Ectodermal cell (in vitro differentiated cells): ENCODE measurements at regions not wholly inside any gene's neighbourhood (a gene's known extent, or its start where the extent isn't known, plus 50 kb on each side); places are given as distances from the start of the nearest gene placed in this dataset.

ENCODE experiments used
- H3K27ac ChIP-seq: 2 replicates; pipeline ENCODE4 v1.7.0; 2013; ENCODE audit warnings: mild to moderate bottlenecking, low read depth, low read length; ENCODE audit not compliant: insufficient read depth, poor library complexity, severe bottlenecking
- H3K27me3 ChIP-seq: 2 replicates; pipeline ENCODE4 v1.7.0; 2013; ENCODE audit warnings: mild to moderate bottlenecking, low read length; ENCODE audit not compliant: insufficient read depth, control insufficient read depth, poor library complexity, severe bottlenecking
- H3K36me3 ChIP-seq: one replicate; pipeline ENCODE4 v1.7.0; 2013; ENCODE audit warnings: low read length; ENCODE audit not compliant: control insufficient read depth, insufficient read depth
- H3K4me1 ChIP-seq: one replicate; pipeline ENCODE4 v1.7.0; 2013; ENCODE audit warnings: low read length; ENCODE audit not compliant: control insufficient read depth, insufficient read depth
- H3K4me3 ChIP-seq: 2 replicates; pipeline ENCODE4 v1.7.0; 2013; ENCODE audit warnings: low read depth, low read length, control low read depth; ENCODE audit not compliant: insufficient read depth
- H3K9me3 ChIP-seq: 2 replicates; pipeline ENCODE4 v1.7.0; 2013; ENCODE audit warnings: mild to moderate bottlenecking, low read length, moderate library complexity; ENCODE audit not compliant: control insufficient read depth
- WGBS, 2 experiments: methylation state at CpG; one replicate each; pipeline ENCODE4 v1.1.7; 2013; ENCODE audit warnings: missing lambda C conversion rate in 2 of 2; 5-methylcytosine and 5-hydroxymethylcytosine counted together

DNA sequence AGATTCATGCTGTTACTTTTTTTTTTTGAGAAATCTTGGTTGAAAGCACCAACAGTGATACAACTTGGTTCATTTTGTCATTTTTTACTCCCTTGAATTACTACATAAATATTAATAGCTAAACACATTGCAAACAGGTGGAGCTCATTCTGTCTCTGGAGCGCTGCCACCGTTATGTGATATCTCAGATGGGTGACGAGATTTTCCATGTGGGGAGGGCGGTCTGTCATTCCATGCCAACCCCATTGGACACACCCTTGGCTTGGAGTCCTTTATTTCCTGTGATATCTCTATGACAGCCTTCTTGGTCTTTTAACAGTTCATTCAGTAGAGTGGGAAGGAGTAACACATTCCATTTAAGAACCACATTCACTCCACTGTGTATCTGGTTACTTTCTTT is 794.8 kb downstream of the SATB2 start:
- H3K36me3 ChIP-seq, result no peaks in the 10 kb centered on the region
- H3K27me3 ChIP-seq, result no peaks in the 10 kb centered on the region
- H3K27ac ChIP-seq, result no peak overlapping the region
- H3K9me3 ChIP-seq, result no peaks in the 10 kb centered on the region
- H3K4me1 ChIP-seq, result no peaks in the 10 kb centered on the region
- WGBS, 2 experiments, result 95 to 98% methylated on average over 4 of the region's 4 CpGs
- H3K4me3 ChIP-seq, result no peak overlapping the region

DNA sequence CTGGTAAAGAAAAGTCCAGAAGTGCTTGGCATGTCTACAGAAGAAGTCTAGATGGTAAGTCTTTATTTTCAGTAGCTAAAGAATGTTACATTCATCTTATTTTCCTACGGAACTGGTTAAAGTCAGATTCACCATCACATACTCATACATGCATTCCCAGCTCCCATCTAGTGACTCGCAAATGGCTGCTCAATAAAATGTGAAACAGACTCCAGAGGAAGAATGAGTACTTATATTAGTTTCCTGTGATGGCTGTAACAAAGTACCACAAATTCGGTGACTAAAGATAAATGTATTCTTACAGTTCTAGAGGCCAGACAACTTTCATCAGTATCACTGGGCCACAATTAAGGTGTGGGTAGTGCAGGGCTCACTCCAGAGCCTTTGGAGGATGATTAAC is 797.2 kb downstream of the SATB2 start:
- Histone ChIP-seq H3K4me3 (no peak overlapping the region), H3K9me3 (no peaks in the 10 kb centered on the region), H3K36me3 (no peaks in the 10 kb centered on the region), H3K4me1 (no peaks in the 10 kb centered on the region), H3K27me3 (no peaks in the 10 kb centered on the region), H3K27ac (no peak overlapping the region)
- 93% methylated on average over 3 of the region's 3 CpGs for WGBS, 2 experiments

DNA sequence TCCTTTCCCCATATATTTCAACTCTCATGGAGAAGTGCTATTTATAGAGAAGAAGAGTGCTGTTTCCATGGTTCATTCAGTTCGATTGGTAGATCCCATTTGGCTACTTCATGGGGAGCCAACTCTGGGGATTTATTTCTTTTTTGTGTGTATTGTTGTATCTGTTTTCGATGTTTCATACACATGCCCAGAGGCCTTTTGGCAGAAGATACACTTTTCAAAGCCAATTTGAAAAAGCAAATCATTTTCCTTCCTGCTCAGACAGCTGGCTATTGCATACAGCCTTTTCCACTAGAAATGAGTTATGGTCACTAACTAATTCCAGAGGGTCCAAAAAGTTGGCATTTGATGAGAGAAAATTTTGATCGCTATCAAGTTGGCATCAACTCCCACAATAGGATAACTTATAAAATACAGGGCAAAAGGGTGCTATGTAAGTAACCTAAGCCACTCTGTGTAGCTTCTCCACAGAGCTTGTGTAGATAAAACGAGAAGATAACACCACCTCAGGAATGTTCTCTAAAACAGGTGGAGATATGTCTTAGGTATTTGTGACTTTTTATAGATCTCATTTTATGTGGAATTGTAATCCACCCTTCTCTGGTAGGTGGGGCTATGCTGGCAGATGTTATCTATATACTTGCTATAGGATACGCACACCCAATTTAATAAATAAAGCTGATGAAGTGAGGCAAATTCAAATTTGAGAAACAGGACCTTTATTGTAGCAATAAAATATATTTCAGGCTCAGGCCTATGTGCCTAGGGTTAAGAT is 798.5 kb downstream of the SATB2 start:
- no peaks in the 10 kb centered on the region for H3K36me3 ChIP-seq
- H3K27me3 ChIP-seq, result no peaks in the 10 kb centered on the region
- no peaks in the 10 kb centered on the region for H3K9me3 ChIP-seq
- 98% methylated on average over 4 to 5 of the region's 5 CpGs for WGBS, 2 experiments
- H3K4me3 ChIP-seq, result no peak overlapping the region
- no peaks in the 10 kb centered on the region for H3K4me1 ChIP-seq
- no peak overlapping the region for H3K27ac ChIP-seq

DNA sequence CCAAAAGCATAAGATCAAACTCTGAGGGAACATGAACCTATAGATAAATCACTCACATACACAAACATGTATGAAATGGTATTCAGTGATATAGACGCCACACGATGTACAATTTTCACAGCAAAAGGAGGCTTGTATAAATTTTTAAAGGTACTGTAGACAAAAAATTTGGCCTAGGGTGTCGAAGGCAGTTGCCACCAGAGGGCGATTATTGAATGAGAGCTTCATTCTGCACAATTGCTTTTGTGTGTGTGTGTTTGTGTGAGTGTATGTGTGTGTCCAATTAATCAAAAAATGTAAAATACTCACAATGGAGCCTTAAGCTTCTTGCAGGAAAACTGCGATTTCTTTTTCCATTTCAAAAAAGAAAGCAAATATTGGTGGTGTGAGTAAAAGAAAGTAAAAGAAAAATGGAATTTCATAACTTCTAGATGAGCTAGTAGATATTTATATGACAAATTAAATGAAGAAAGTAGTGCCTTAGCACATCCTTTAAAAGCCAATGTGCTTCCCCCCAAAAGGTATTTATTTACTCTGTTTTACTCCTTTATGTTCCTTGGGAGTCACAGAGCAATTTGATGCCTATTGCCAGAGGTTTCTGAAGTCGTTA is 800.1 kb downstream of the SATB2 start:
- H3K4me3 ChIP-seq, result no peak overlapping the region
- no peaks in the 10 kb centered on the region for H3K9me3 ChIP-seq
- 63 to 66% methylated on average over 4 to 5 of the region's 6 CpGs for WGBS, 2 experiments
- H3K27ac ChIP-seq, result no peak overlapping the region
- no peaks in the 10 kb centered on the region for H3K36me3 ChIP-seq
- no peaks in the 10 kb centered on the region for H3K27me3 ChIP-seq
- H3K4me1 ChIP-seq, result no peaks in the 10 kb centered on the region

DNA sequence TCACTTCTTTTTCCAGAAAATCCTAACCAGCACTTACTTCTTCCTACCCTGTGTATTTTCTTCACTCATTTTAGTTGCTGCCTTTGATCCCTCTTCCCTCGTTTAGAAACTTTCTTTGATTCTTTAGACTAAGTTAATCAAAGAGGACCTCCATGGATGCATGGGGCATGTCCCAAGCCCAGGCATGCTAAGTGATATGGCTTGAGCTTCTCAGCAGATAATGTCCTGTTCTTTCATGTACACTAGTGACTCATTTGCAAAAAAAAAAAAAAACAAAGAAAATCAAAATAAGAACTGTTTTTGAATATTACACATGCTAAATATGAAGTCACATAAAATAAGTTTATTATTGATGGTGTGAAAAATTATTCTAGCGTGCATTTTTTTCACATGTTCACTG is 800.9 kb downstream of the SATB2 start:
- WGBS, 2 experiments, result 82 to 94% methylated on average over 1 of the region's 2 CpGs
- no peak overlapping the region for H3K27ac ChIP-seq

DNA sequence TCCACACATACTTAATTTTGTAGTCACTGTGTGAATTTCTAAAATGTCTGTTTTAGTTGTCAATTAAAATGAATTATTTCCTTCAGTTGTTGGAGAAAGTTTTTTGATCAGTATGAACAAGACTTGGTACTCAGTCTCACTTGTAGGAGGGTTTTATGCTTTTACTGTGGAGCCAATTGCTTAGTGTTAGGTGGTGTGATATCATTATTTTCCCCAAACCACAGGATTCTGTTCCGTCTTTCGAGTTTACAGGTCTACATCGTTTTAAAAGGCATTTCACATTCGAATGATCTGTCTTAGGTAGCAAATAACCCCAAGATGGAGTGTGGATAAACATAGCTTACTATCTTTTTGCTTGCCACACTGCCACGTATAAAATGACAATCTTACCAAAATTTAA is 803.1 kb downstream of the SATB2 start:
- H3K36me3 ChIP-seq, result no peaks in the 10 kb centered on the region
- 93 to 100% methylated on average over 2 to 4 of the region's 5 CpGs for WGBS, 2 experiments
- H3K27me3 ChIP-seq, result no peaks in the 10 kb centered on the region
- no peak overlapping the region for H3K4me3 ChIP-seq
- no peaks in the 10 kb centered on the region for H3K9me3 ChIP-seq
- H3K4me1 ChIP-seq, result no peaks in the 10 kb centered on the region
- H3K27ac ChIP-seq, result no peak overlapping the region

More for the DNA sequence above, 800.9 kb downstream of the SATB2 start:
- Histone ChIP-seq H3K36me3 (no peaks in the 10 kb centered on the region), H3K4me1 (no peaks in the 10 kb centered on the region), H3K9me3 (no peaks in the 10 kb centered on the region), H3K4me3 (no peak overlapping the region), H3K27me3 (no peaks in the 10 kb centered on the region)

DNA sequence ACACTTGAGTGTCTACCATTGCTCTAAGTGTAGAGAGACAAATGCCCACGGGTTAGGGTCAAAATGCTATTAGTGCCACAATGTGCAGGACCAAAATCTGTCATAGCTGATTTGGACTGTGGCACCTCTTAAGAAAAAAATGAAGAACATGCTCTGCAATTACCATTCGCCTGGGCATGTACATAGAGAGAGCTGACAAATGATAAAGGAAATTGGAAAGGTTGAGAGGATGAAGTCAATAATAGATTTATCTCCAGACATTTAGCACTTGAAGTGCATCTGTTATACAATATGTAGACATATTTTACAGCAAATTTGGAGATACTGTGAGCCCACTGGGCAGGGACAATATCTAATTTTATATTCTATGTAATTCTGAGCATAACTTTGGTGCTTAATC is 804.4 kb downstream of the SATB2 start:
- WGBS, 2 experiments, result 89 to 92% methylated on average over 2 of the region's 2 CpGs
- Histone ChIP-seq H3K4me1 (no peaks in the 10 kb centered on the region), H3K4me3 (no peak overlapping the region), H3K27ac (no peak overlapping the region), H3K36me3 (no peaks in the 10 kb centered on the region), H3K27me3 (no peaks in the 10 kb centered on the region), H3K9me3 (no peaks in the 10 kb centered on the region)

DNA sequence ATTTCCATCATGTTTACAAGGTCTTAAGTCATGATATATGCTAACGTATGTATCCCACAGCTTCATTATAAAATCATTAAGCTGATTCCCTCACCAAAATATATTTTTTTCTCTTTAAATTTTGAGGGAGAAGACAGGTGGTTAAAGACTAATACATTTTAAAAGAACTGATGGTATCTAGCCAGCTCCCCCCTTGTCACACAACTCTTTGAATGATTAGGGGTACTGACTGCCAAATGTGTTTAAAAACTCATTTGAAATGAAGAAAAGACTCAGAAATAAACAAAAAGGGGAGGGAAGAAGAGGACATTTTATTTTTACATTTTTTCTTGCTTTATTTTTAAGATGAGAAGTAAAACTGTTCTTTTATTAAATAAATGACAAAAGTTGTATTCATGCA is 805.3 kb downstream of the SATB2 start:
- Histone ChIP-seq H3K36me3 (no peaks in the 10 kb centered on the region), H3K27ac (no peak overlapping the region), H3K4me3 (no peak overlapping the region), H3K27me3 (no peaks in the 10 kb centered on the region), H3K4me1 (no peaks in the 10 kb centered on the region), H3K9me3 (no peaks in the 10 kb centered on the region)
- 80 to 100% methylated on average over 1 of the region's 1 CpG for WGBS, 2 experiments

DNA sequence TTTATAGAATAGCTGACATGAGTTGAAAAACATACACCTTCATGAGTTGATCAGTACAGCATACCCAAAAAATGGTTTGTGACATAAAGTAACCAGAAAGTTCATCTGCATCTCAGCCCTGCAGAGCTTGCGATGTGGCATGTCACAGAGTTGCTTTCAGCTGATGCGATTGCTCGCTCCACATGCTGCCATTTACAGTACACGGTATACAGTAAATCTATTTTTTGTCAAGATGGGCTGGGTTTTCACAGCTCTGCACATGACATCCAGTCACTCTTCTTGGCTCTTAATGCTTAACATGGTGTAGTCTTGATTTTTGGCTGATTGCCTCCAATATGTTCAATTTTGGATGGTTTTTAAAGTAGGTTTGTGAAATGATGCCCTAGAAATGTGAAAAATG is 811.9 kb downstream of the SATB2 start:
- Histone ChIP-seq H3K36me3 (no peaks in the 10 kb centered on the region), H3K27ac (no peak overlapping the region), H3K9me3 (no peaks in the 10 kb centered on the region), H3K27me3 (no peaks in the 10 kb centered on the region), H3K4me1 (no peaks in the 10 kb centered on the region), H3K4me3 (no peak overlapping the region)
- WGBS, 2 experiments, result 92 to 97% methylated on average over 4 of the region's 4 CpGs

DNA sequence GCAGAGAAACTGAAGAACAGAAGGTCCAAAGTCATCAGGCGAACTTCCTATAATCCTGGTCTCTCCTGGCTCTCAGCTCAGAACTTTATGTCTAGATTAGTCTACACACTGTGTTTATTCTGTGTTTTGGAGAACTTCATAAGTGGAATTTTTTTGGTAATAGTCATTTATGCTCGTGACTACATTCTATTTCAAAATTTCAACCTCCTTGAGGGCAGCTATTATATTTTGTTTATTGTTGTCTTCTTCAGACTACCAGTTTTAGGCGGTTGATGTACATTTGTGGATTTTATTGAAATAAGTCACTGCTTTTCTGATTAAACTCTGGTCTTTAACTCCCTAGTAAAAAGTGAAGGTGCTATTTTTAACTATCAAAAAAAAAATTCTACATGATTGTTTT is 816.6 kb downstream of the SATB2 start:
- Histone ChIP-seq H3K36me3 (no peaks in the 10 kb centered on the region), H3K4me1 (no peaks in the 10 kb centered on the region), H3K9me3 (no peaks in the 10 kb centered on the region), H3K4me3 (no peak overlapping the region), H3K27me3 (no peaks in the 10 kb centered on the region), H3K27ac (no peak overlapping the region)
- 86 to 94% methylated on average over 1 to 3 of the region's 3 CpGs for WGBS, 2 experiments
